OCI-LY1 (cell line): ENCODE measurements at regions not wholly inside any gene's neighbourhood (a gene's known extent, or its start where the extent isn't known, plus 50 kb on each side); places are given as distances from the start of the nearest gene placed in this dataset.

Source experiments
- CTCF ChIP-seq: fragments of 200-600 bp; sonication (generic), shearing (Covaris generic); IDR thresholded peaks from 2 replicates; pipeline ENCODE4 v1.5.1; 2017; ENCODE audit warnings: mild to moderate bottlenecking, antibody characterized with exemption, low read length, moderate library complexity, mixed read lengths
- EZH2 ChIP-seq: fragments of 200-600 bp; sonication (generic), shearing (Covaris generic); IDR thresholded peaks from 2 replicates; pipeline ENCODE4 v1.8.0; 2017; ENCODE audit warnings: borderline replicate concordance, mixed run types, mild to moderate bottlenecking, antibody characterized with exemption, low read length, moderate library complexity, mixed read lengths

- TF ChIP-seq CTCF = no peak
- TF ChIP-seq EZH2 = no peak
Observed at GRCh38 chr7:131190146-131190545, 137.5 kb upstream of the MKLN1 start.
